IMR-90 (cell line): ENCODE measurements at regions not wholly inside any gene's neighbourhood (a gene's known extent, or its start where the extent isn't known, plus 50 kb on each side); places are given as distances from the start of the nearest gene placed in this dataset.

ENCODE experiments used
- ATAC-seq: fragments of 200-7000 bp; cut with Tn5 transposase; 2 replicates; pipeline ENCODE4 v1.9.1; 2020; ENCODE audit warnings: low read depth, mild to moderate bottlenecking, moderate library complexity
- BruUV-seq: library from RNA; stranded (reverse); fragments of 400-500 nt; replicated peaks from 2 replicates; lab custom pipeline; 2021; lab: Mats Ljungman, UMichigan
- CTCF ChIA-PET: fragments of 300-600 bp; formaldehyde crosslinking; extraction: SDS; loops from one replicate; lab custom pipeline; 2021; ENCODE audit warnings: antibody characterized with exemption; lab: Yijun Ruan, JAX
- POLR2A ChIA-PET: fragments of 300-600 bp; sonication (Branson Sonifier 250); formaldehyde crosslinking; loops from one replicate; lab custom pipeline; 2022; ENCODE audit warnings: antibody characterized with exemption; ENCODE audit not compliant: unreplicated experiment; lab: Charles Lee
- DNase-seq: peaks from one replicate; pipeline ENCODE4 v3.0.0; 2013
- H2AFZ ChIP-seq: replicated peaks from 2 replicates; pipeline ENCODE3; 2013; ENCODE audit warnings: low read length, mild to moderate bottlenecking; ENCODE audit not compliant: poor library complexity
- H2AK5ac ChIP-seq: 2 replicates; pipeline ENCODE4 v1.6.1; 2013; ENCODE audit warnings: low read depth, low read length, inconsistent platforms
- H2AK9ac ChIP-seq: replicated peaks from 2 replicates; pipeline ENCODE3; 2013; ENCODE audit warnings: mild to moderate bottlenecking, low read depth, low read length, moderate library complexity; ENCODE audit not compliant: poor library complexity
- H2BK120ac ChIP-seq: 2 replicates; pipeline ENCODE4 v1.6.1; 2013; ENCODE audit warnings: low read depth, low read length, inconsistent platforms
- H2BK15ac ChIP-seq: 3 replicates; pipeline ENCODE4 v1.6.1; 2013; ENCODE audit warnings: low read depth, low read length, inconsistent platforms
- H2BK20ac ChIP-seq: 2 replicates; pipeline ENCODE4 v1.6.1; 2013; ENCODE audit warnings: low read depth, mild to moderate bottlenecking, inconsistent platforms, low read length, moderate library complexity
- H2BK5ac ChIP-seq: 2 replicates; pipeline ENCODE4 v1.6.1; 2013; ENCODE audit warnings: mild to moderate bottlenecking, low read depth, low read length, inconsistent platforms; ENCODE audit not compliant: poor library complexity, severe bottlenecking
- H3K14ac ChIP-seq: replicated peaks from 2 replicates; pipeline ENCODE4 v1.6.1; 2013; ENCODE audit warnings: low read depth, low read length, inconsistent platforms
- H3K18ac ChIP-seq: 2 replicates; pipeline ENCODE4 v1.6.1; 2013; ENCODE audit warnings: low read depth, low read length, control low read depth
- H3K23ac ChIP-seq: 2 replicates; pipeline ENCODE4 v1.6.1; 2013; ENCODE audit warnings: low read depth, low read length, inconsistent platforms
- H3K27ac ChIP-seq: 2 replicates; pipeline ENCODE4 v1.5.1; 2013; ENCODE audit warnings: mild to moderate bottlenecking, control low read depth, low read length; ENCODE audit not compliant: insufficient read depth
- H3K27me3 ChIP-seq: 2 replicates; pipeline ENCODE4 v1.6.1; 2013; ENCODE audit warnings: low read length; ENCODE audit not compliant: control insufficient read depth, insufficient read depth
- H3K36me3 ChIP-seq: 2 replicates; pipeline ENCODE4 v1.6.1; 2013; ENCODE audit warnings: low read length, mixed read lengths; ENCODE audit not compliant: control insufficient read depth, insufficient read depth
- H3K4ac ChIP-seq: 2 replicates; pipeline ENCODE4 v1.6.1; 2013; ENCODE audit warnings: low read depth, low read length, inconsistent platforms
- H3K4me1 ChIP-seq: 2 replicates; pipeline ENCODE4 v1.6.1; 2013; ENCODE audit warnings: low read length, mixed read lengths; ENCODE audit not compliant: control insufficient read depth, insufficient read depth
- H3K4me2 ChIP-seq: 2 replicates; pipeline ENCODE4 v1.6.1; 2013; ENCODE audit warnings: low read depth, mild to moderate bottlenecking, control low read depth, low read length, moderate library complexity
- H3K4me3 ChIP-seq: 2 replicates; pipeline ENCODE4 v1.5.1; 2013; ENCODE audit warnings: low read depth, mild to moderate bottlenecking, control low read depth, low read length, moderate library complexity; ENCODE audit not compliant: insufficient read depth
- H3K56ac ChIP-seq: 2 replicates; pipeline ENCODE4 v1.6.1; 2013; ENCODE audit warnings: low read length, inconsistent platforms; ENCODE audit not compliant: insufficient read depth; ENCODE audit errors: extremely low read depth
- H3K79me1 ChIP-seq, 2 experiments: 2 replicates each; pipeline ENCODE4 v1.6.1; 2013; ENCODE audit warnings: low read length in 2 of 2, inconsistent platforms in 1 of 2, low read depth in 1 of 2
- H3K9ac ChIP-seq: 2 replicates; pipeline ENCODE4 v1.6.1; 2013; ENCODE audit warnings: low read depth, low read length, control low read depth
- H3K9me1 ChIP-seq: 2 replicates; pipeline ENCODE4 v1.6.1; 2013; ENCODE audit warnings: low read length, inconsistent platforms; ENCODE audit not compliant: insufficient read depth
- H3K9me3 ChIP-seq: 2 replicates; pipeline ENCODE4 v1.6.1; 2013; ENCODE audit warnings: low read length; ENCODE audit not compliant: control insufficient read depth, insufficient read depth
- H4K20me1 ChIP-seq: 2 replicates; pipeline ENCODE4 v1.6.1; 2013; ENCODE audit warnings: low read length, inconsistent platforms; ENCODE audit not compliant: insufficient read depth
- H4K5ac ChIP-seq: 2 replicates; pipeline ENCODE4 v1.6.1; 2013; ENCODE audit warnings: mild to moderate bottlenecking, low read depth, low read length, control low read depth
- H4K8ac ChIP-seq, 2 experiments: 2 replicates each; pipeline ENCODE4 v1.6.1; 2013; ENCODE audit warnings: low read depth in 2 of 2, low read length in 2 of 2, control low read depth in 1 of 2, inconsistent platforms in 1 of 2
- H4K91ac ChIP-seq: 2 replicates; pipeline ENCODE4 v1.6.1; 2013; ENCODE audit warnings: low read depth, low read length, inconsistent platforms; ENCODE audit not compliant: insufficient read depth
- BHLHE40 ChIP-seq: fragments of 150-350 bp; IDR thresholded peaks from 2 replicates; pipeline ENCODE4 v1.6.1; 2016; ENCODE audit warnings: mild to moderate bottlenecking, low read depth, low read length
- CEBPB ChIP-seq: IDR thresholded peaks from 2 replicates; pipeline ENCODE4 v1.6.1; 2012; ENCODE audit warnings: low read depth, low read length, improper control_type of control experiment
- CHD1 ChIP-seq: IDR thresholded peaks from 2 replicates; pipeline ENCODE4 v1.6.1; 2012; ENCODE audit warnings: low read depth, low read length, improper control_type of control experiment
- ELK1 ChIP-seq: fragments of 150-350 bp; IDR thresholded peaks from 2 replicates; pipeline ENCODE4 v1.6.1; 2016; ENCODE audit warnings: low read depth, mild to moderate bottlenecking, low read length, moderate library complexity, borderline replicate concordance
- FOS ChIP-seq: fragments of 150-350 bp; IDR thresholded peaks from 2 replicates; pipeline ENCODE4 v1.6.1; 2016; ENCODE audit warnings: low read depth, low read length
- MAFK ChIP-seq: IDR thresholded peaks from 2 replicates; pipeline ENCODE4 v1.6.1; 2012; ENCODE audit warnings: low read depth, low read length, improper control_type of control experiment
- MAZ ChIP-seq: IDR thresholded peaks from 2 replicates; pipeline ENCODE4 v1.6.1; 2012; ENCODE audit warnings: low read depth, mild to moderate bottlenecking, low read length, improper control_type of control experiment, moderate library complexity, borderline replicate concordance
- RAD21 ChIP-seq: IDR thresholded peaks from 2 replicates; pipeline ENCODE4 v1.6.1; 2012; ENCODE audit warnings: low read length, improper control_type of control experiment
- RCOR1 ChIP-seq: IDR thresholded peaks from 2 replicates; pipeline ENCODE4 v1.6.1; 2012; ENCODE audit warnings: mild to moderate bottlenecking, low read length, improper control_type of control experiment; ENCODE audit not compliant: insufficient replicate concordance
- WGBS, 2 experiments: methylation state at CpG; one replicate each; pipeline versions ENCODE4 v1.1.5 to v1.1.7; 2013; ENCODE audit warnings: missing lambda C conversion rate in 2 of 2; ENCODE audit not compliant: insufficient read length in 1 of 2; ENCODE audit errors: extremely low coverage in 2 of 2; 5-methylcytosine and 5-hydroxymethylcytosine counted together
- dilution Hi-C: fragments of 300-500 bp; cut with HindIII; formaldehyde crosslinking; loops from one replicate; pipeline ENCODE4 v1.14.3; 2018; ENCODE audit warnings: low sequenced_read_pairs; ENCODE audit not compliant: unreplicated experiment
- in situ Hi-C: fragments of 300-500 bp; cut with MboI; formaldehyde crosslinking; loops from 3 replicates; pipeline ENCODE4 v1.14.3; 2019; ENCODE audit warnings: low sequenced_read_pairs, inconsistent platforms, mixed read lengths
- intact Hi-C: fragments of 100-400 bp; cut with micrococcal nuclease; formaldehyde crosslinking; loops from 2 replicates; pipeline ENCODE4 v1.10.0; 2022
- TF ChIP-seq, protein P1 (sequence below): fragments of 150-350 bp; IDR thresholded peaks from 2 replicates; pipeline ENCODE4 v1.6.1; 2017; ENCODE audit warnings: mild to moderate bottlenecking, antibody characterized with exemption, low read length, low read depth

GRCh38 chr17:77403854-77404253 is 263.1 kb downstream of the SEC14L1 start:
- in situ Hi-C loops: no loop called here
- dilution Hi-C loops: no loop called here
- TF ChIP-seq CEBPB (no peak), MAFK (no peak), CHD1 (no peak), RAD21 (no peak), MAZ (no peak), ELK1 (no peak), BHLHE40 (no peak), RCOR1 (no peak), FOS (no peak)
- TF ChIP-seq, protein P1, sequence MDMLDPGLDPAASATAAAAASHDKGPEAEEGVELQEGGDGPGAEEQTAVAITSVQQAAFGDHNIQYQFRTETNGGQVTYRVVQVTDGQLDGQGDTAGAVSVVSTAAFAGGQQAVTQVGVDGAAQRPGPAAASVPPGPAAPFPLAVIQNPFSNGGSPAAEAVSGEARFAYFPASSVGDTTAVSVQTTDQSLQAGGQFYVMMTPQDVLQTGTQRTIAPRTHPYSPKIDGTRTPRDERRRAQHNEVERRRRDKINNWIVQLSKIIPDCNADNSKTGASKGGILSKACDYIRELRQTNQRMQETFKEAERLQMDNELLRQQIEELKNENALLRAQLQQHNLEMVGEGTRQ: no peak
- Histone ChIP-seq H2BK120ac (peak overlapping the region; percentile 84; the same call in 1 of the 2 replicates), H3K23ac (peak overlapping the region; percentile 67), H3K56ac (no peak overlapping the region), H4K20me1 (peaks cover 62% of the 10 kb centered on the region), H3K4me2 (no peak overlapping the region), H4K8ac (peak overlapping the region; percentile 54 to 57; a peak in 2 of 4 replicates), H4K91ac (peak overlapping the region; percentile 6; the same call in 1 of the 2 replicates), H2BK15ac (0 out of 3 replicates have a peak overlapping the region, but pooled peaks have one; percentile 29), H2AK5ac (peak overlapping the region; percentile 68), H3K36me3 (peaks cover 55% of the 10 kb centered on the region), H3K79me1 (peaks cover 21 to 99% of the 10 kb centered on the region in 2 experiments), H3K4me1 (peaks cover 54% of the 10 kb centered on the region), H3K4me3 (no peak overlapping the region), H3K14ac (peak overlapping the region; percentile 38), H3K4ac (peak overlapping the region; percentile 86), H4K5ac (no peak overlapping the region), H3K18ac (no peak overlapping the region; the same call in 1 of the 2 replicates), H3K27ac (peak overlapping the region; percentile 22; the same call in 1 of the 2 replicates), H2AK9ac (no peak overlapping the region), H3K9me1 (peaks cover 54% of the 10 kb centered on the region), H3K9me3 (no peaks in the 10 kb centered on the region), H2AFZ (no peak overlapping the region), H2BK20ac (peak overlapping the region; percentile 49; the same call in 1 of the 2 replicates), H3K9ac (no peak overlapping the region), H2BK5ac (peak overlapping the region; percentile 25), H3K27me3 (no peaks in the 10 kb centered on the region)
- ChIA-PET POLR2A (no interaction called here), CTCF (interaction anchor here (0.8 kb wide), 1 partner anchor 11 kb away, joined by 3 read pairs; no protein-coding TSS in a partner anchor)
- ATAC-seq: no peak
- no TSS peak for BruUV-seq
- no peak for DNase-seq
- 88% methylated on average over 7 of the region's 9 CpGs; no CpG with 5 or more reads in 1 of the 2 experiments for WGBS, 2 experiments
- intact Hi-C loops: no loop called here
